Superior temporal gyrus (tissue), 1 donor: ENCODE measurements at regions not wholly inside any gene's neighbourhood (a gene's known extent, or its start where the extent isn't known, plus 50 kb on each side); places are given as distances from the start of the nearest gene placed in this dataset.

Experiments used
- DNase-seq: peaks from one replicate; pipeline ENCODE4 v3.0.0-alpha.2; 2016; ENCODE audit errors: extremely low spot score

DNA sequence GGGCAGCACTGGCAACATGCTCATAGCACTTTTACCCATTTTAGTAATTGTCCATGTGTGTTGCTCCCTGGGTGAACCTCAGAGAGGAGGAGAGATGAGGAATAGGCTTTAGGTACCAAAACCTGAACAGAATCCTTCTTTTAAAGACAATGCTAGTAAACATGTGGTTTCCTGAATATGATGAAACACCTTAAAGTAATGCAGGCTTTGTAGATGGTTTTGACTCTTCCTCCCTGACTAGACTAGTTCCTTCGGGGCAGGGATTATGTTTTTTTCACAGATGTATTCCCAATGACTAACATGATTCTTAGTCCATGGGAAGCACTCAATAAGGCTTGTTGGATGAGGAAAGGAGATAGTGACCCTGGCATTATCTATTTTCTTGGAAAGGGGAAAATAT, 367.6 kb upstream of the JAG1 start:
- DNase-seq, result no peak

DNA sequence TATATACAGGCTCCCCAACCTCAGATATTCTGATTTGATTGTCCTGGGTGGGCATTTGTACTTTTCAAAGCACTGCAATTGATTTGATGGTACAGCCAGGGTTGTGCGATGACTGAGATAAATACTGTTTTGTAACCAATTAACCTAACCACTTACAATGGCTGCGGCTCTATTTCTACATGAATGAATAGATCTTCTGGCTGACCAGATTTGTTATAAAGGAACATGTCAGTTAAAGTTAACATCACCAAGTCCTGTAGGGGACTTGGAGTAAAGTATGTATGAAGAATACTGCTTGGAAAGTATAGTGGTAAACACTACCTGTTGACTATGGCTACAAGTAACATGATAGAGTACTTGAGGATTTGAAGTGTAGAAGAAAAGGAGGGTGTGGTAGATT, 369.2 kb upstream of the JAG1 start:
- no peak for DNase-seq

- no peak for DNase-seq
These were observed 370.8 kb upstream of the JAG1 start for GRCh38 chr20:11044561-11044960.

GRCh38 chr20:11045412-11046175, 371.8 kb upstream of the JAG1 start:
- no peak for DNase-seq

GRCh38 chr20:11047559-11047958, 373.8 kb upstream of the JAG1 start:
- no peak for DNase-seq

DNA sequence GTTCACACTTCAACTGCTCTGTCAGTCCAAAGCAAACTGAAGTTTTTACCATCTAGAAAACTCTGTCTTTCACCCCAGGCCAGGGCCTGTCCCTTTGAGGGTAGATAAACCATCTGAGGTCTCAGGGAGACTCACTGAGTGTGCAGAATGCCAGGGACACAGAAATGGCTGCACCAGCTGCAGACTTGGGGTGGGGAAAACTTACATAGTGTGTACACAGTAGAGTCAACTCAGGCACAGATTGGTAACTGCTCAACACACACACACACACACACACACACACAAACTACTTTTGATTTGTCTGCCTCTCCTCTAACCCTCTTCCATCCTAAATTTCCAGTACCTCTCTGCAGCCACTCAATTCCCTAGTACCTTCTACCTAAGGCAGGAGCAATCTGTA, 374.9 kb upstream of the JAG1 start:
- no peak for DNase-seq

- DNase-seq, result no peak
These were observed 376.6 kb upstream of the JAG1 start for GRCh38 chr20:11050350-11050749.

DNA sequence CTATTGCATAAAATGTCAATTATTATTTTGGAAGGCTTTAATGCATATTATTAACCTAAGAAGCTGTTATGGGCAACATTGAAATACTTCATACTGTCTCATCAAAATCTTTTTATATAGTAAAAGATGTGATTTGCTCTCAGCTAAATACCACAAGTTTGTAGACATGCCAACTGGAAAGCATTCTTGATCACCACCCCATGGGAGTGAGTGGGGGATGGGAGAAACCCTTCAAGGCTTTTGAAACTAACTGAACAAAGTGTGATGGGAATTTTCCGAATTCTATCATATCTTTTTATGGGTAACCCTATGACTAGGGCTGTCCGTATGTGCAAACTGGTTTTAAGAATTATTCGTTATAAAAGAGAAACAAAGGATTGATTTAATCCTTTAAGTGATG, 377.3 kb upstream of the JAG1 start:
- no peak for DNase-seq

- DNase-seq, result no peak
These were observed 379.5 kb upstream of the JAG1 start for GRCh38 chr20:11053310-11053709.

DNA sequence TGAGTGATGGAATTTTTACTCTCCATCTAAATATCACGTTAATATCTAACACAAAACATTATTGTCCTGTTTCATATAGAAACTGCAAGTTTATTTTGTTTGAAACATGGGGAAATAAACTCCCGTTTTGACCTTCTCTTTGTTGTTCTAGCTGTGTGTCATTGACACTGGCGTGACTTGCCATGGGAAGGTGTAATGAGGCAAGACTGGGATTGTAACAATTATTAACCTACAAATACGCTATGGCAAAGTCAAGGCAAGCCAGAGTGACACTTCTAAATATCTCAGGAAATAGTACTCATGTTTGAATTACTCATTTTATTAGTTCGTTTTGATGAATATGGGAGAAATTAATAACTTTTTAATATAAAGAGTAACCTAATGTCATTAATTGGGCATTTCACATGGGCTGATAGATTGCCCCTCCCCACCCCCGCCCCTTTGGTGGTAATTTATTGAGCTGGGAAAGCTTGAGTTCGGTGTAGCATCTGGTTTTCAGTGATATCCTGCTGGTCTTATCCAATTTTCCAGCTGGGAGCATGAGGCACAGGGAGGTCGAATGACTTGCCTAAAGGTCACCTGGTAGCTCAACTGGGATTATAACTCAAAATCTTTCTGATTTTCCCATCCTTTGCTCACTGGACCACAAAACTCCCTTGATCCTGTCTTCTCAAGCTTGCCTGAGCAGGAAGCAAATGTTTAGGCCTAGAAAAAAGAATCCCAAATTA, 380.6 kb upstream of the JAG1 start:
- DNase-seq, result no peak

DNA sequence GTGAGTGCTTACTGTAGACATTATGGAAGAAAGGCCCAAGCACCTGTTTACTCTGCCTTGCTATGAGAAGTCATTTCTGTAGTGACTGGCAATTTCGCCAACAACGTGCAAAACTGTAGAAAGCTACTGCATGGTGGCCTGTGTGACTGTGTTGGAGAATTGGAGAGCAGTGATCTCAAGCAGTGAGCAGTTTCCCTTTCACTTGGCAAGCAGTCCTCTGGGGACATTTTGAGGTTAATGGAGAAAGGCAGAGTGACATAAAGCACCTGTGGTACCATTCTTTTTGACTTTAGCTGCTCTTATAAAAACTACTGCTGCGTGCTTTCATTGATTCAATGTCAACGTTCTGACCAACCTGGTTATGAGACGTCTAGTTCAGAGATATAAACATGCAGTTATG, 382.6 kb upstream of the JAG1 start:
- DNase-seq, result no peak

GRCh38 chr20:11057624-11058023, 383.8 kb upstream of the JAG1 start:
- DNase-seq, result no peak

DNA sequence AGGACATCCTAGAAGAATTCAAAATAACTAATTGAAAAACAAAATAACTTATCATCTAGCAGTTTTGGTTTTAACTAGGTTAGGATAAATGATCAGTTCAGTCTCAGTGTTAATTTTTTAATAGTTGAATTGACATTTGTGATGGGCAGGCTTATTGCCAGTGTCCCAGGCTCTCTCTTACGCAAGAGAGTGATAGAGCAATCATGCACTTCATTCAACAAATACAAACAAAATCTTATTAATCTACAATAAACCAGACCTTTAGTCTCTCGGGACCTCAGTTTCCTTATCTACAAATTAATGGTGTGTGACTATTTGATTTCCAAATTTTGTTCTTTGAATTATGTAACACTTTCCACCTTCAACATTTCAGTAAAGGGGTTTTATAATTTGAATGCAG, 385.9 kb upstream of the JAG1 start:
- no peak for DNase-seq

DNA sequence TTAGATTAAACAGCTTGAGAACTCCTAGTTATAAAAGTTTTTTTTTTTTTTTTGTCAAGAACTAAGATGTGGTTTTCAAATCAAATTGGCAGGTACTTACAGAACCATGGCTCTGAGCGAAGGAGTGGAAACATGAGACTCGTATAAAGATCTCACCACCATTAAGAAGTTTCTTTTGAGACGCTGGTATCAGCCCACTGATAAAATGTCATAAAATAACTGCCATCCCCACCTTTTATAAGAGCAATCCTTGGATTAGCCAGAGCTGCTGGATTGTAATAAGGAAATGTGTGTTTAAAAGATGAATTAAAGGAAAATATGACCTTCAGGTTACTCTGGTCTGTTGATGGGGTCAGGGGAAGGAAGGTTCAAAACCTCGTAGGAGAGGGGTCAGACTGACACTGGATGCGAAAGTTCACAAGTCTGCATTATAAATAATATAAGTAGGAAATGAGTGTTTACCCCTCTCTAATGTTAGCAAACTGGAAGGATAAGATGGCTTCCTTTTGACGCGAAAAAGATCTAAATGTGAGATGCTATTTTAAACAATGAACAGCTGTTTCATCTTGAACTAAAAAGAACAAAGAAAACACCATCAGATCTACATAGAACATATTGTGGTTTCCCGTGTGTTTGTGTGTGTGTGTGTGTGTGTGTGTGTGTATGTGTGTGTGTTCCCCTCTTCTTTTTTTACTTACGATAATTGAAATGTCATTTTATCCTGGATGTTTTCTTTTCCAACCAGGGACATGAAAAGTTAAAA, 386.8 kb upstream of the JAG1 start:
- DNase-seq, result no peak

DNA sequence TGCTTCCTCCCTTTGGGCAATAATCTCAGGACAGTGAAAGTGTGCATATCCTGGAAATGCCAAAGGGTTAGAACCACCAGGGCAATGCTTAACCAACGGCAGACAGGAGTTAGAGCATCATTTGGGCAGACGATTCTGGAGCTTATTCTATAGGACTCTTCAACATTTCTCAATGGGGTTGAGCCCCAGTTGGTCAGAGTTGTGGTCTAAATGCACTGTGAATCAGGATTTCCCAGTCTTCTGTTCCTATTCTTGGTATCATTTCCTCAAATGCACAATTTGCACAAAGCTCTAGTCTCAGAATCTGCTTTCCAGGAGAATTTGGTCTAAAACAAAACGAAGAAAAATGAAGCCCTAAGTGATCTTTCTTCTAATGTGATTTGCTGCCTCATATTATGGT, 389.6 kb upstream of the JAG1 start:
- DNase-seq, result no peak

GRCh38 chr20:11064946-11065345, 391.1 kb upstream of the JAG1 start:
- DNase-seq, result no peak

- no peak for DNase-seq
These were observed 393.6 kb upstream of the JAG1 start for GRCh38 chr20:11067359-11067758.

- no peak for DNase-seq
These were observed 399.2 kb upstream of the JAG1 start for GRCh38 chr20:11072982-11073381.

DNA sequence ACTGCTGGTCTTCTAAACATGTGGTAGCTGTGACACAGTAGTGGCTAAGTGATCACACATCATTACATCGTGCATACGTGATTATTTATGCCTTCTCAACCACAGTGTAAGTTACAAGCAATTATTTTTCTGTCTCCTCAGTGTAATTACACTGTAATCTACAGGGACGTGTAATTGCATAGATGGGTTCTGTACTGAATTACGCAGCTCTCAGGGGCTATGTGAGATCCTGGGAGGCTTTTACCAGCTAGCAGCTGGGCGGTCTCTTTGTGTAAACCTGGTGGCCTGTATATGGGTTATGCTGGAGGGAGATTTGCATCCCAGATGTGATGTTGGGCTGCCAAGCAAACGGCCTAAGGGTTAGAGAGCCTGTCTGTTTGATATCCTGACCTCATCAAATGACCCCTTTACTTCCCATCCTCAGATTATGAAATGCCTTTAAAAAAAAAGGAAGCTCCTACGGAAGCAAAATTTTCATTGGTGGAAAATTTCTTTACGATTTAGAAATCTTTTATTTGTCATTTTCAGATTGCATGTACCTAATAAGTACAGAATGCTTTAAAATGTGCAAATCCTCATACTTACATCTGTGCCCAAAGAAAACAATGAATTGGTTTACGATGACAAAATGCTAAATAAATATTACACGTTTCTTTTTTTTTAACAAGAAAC, 402.8 kb upstream of the JAG1 start:
- DNase-seq, result no peak

DNA sequence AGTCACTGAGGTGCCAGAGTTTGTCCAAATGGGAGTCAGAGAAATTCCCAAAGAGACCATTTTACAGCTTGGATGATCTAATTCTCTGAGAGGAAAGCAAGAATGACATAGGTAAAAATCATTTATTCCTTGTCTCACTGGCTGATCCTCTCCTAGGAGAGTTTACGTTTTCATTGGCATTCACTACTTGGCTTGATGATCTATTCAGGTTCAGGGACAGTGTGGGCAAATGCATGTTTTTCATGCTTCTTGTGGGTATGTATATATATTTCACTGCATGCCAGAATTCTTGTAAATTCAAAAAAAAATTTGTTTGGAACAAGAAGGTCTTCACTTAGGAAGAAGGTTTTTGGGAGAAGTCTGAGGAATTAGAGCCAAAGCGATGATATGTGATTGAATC, 403.4 kb upstream of the JAG1 start:
- no peak for DNase-seq

GRCh38 chr20:11080010-11080409, 406.2 kb upstream of the JAG1 start:
- DNase-seq, result no peak

GRCh38 chr20:11080781-11081377, 407.1 kb upstream of the JAG1 start:
- DNase-seq, result no peak
